HEK293T (cell line): ENCODE measurements at regions not wholly inside any gene's neighbourhood (a gene's known extent, or its start where the extent isn't known, plus 50 kb on each side); places are given as distances from the start of the nearest gene placed in this dataset.

ENCODE experiments used
- CTCF ChIA-PET: fragments of 350-600 bp; formaldehyde crosslinking; extraction: SDS; loops from one replicate; lab custom pipeline; 2021; ENCODE audit warnings: antibody characterized with exemption, inconsistent platforms; lab: Yijun Ruan, JAX
- POLR2A ChIA-PET: fragments of 350-600 bp; formaldehyde crosslinking; extraction: SDS; loops from one replicate; lab custom pipeline; 2020; ENCODE audit warnings: antibody characterized with exemption, inconsistent platforms; lab: Yijun Ruan, JAX
- DNase-seq: peaks from one replicate; pipeline ENCODE4 v3.0.0; 2012; ENCODE audit warnings: mixed read lengths; ENCODE audit errors: extremely low spot score
- ARNT ChIP-seq: fragments of 450-650 bp; IDR thresholded peaks from 2 replicates; pipeline ENCODE4 v1.6.1; 2017; ENCODE audit warnings: mild to moderate bottlenecking
- BHLHE40 ChIP-seq: fragments of 450-650 bp; IDR thresholded peaks from 2 replicates; pipeline ENCODE4 v1.6.1; 2016; ENCODE audit warnings: mild to moderate bottlenecking, moderate library complexity, borderline replicate concordance
- CTBP1 ChIP-seq: fragments of 450-650 bp; IDR thresholded peaks from 2 replicates; pipeline ENCODE4 v1.6.1; 2016; ENCODE audit warnings: borderline replicate concordance
- ELF4 ChIP-seq: fragments of 450-650 bp; IDR thresholded peaks from 2 replicates; pipeline ENCODE4 v1.6.1; 2017; ENCODE audit warnings: antibody characterized with exemption
- FOXA1 ChIP-seq: fragments of 450-650 bp; IDR thresholded peaks from 2 replicates; pipeline ENCODE4 v1.6.1; 2016; ENCODE audit warnings: mild to moderate bottlenecking
- FOXK2 ChIP-seq: fragments of 450-650 bp; IDR thresholded peaks from 2 replicates; pipeline ENCODE4 v1.6.1; 2016; ENCODE audit warnings: mild to moderate bottlenecking
- FOXM1 ChIP-seq: fragments of 450-650 bp; IDR thresholded peaks from 2 replicates; pipeline ENCODE4 v1.6.1; 2017; ENCODE audit warnings: mild to moderate bottlenecking, borderline replicate concordance
- HDGF ChIP-seq: fragments of 450-650 bp; IDR thresholded peaks from 2 replicates; pipeline ENCODE4 v1.6.1; 2017; ENCODE audit warnings: antibody characterized with exemption, borderline replicate concordance
- L3MBTL2 ChIP-seq: fragments of 450-650 bp; conservative IDR thresholded peaks from 2 replicates; pipeline ENCODE4 v1.6.1; 2016; ENCODE audit warnings: mild to moderate bottlenecking
- LEF1 ChIP-seq: fragments of 450-650 bp; IDR thresholded peaks from 2 replicates; pipeline ENCODE4 v1.6.1; 2017; ENCODE audit warnings: mild to moderate bottlenecking, borderline replicate concordance
- NFRKB ChIP-seq: fragments of 450-650 bp; IDR thresholded peaks from 2 replicates; pipeline ENCODE4 v1.6.1; 2016; ENCODE audit warnings: mild to moderate bottlenecking, moderate library complexity
- PKNOX1 ChIP-seq: fragments of 450-650 bp; IDR thresholded peaks from 2 replicates; pipeline ENCODE4 v1.6.1; 2016
- SP1 ChIP-seq: fragments of 450-650 bp; IDR thresholded peaks from 2 replicates; pipeline ENCODE4 v1.6.1; 2017
- SUZ12 ChIP-seq: fragments of 450-650 bp; IDR thresholded peaks from 2 replicates; pipeline ENCODE4 v1.6.1; 2016; ENCODE audit warnings: mild to moderate bottlenecking
- TARDBP ChIP-seq: fragments of 450-650 bp; IDR thresholded peaks from 2 replicates; pipeline ENCODE4 v1.6.1; 2016
- ZNF384 ChIP-seq: fragments of 450-650 bp; IDR thresholded peaks from 2 replicates; pipeline ENCODE4 v1.6.1; 2016

- POLR2A ChIA-PET = no interaction called here
- no peak for DNase-seq
- TF ChIP-seq SUZ12 (no peak), BHLHE40 (no peak), LEF1 (no peak), PKNOX1 (no peak), FOXA1 (no peak), FOXM1 (no peak)
- CTCF ChIA-PET = no interaction called here
Observed at GRCh38 chr10:83195021-83195420, 944.3 kb upstream of the GHITM start.

DNA sequence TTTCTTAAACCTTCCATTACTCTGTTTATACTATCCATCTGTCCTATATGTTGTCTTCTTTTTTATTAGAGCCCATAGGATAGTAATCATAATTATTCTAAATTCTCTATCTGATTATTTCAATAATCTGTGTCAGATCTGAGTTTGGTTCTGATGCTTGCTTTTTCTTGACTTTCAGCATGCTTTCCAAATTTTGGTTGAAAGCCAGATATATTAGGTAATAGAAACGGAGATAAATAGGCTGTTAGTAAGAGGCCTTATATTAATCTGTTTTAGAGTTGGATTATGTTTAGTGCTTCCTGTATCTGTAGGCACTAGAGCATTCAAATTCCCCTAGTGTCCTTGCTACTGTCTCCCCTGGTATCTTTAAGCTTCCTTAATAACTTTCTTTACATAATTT is 939.9 kb upstream of the GHITM start:
- POLR2A ChIA-PET = no interaction called here
- CTCF ChIA-PET = no interaction called here
- TF ChIP-seq BHLHE40 (no peak), SP1 (no peak), LEF1 (no peak), NFRKB (no peak), FOXM1 (no peak), ZNF384 (no peak), FOXK2 (no peak), TARDBP (no peak)

DNA sequence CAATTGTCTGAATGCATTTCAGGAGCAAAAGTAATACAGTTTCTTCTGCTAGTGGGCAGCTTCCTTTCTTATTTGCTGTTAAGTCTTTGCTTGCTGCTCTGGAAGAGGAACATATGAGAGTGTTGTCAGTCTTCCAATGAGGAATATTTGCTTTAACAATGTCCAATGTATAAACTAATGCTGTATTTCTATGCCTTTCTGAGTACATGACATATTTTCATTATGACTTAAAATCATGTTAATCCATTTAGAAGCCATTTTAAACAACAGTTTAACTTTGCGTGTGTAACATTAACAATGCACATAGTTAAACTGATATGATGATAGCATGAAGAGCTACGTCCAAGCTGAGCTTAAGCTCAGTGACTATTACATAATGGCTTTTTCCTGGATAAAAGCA is 933.4 kb upstream of the GHITM start:
- ChIA-PET POLR2A (no interaction called here), CTCF (no interaction called here)
- TF ChIP-seq FOXM1 (no peak), PKNOX1 (no peak), CTBP1 (no peak)
- no peak for DNase-seq

More for the DNA sequence above, 939.9 kb upstream of the GHITM start:
- DNase-seq = no peak

DNA sequence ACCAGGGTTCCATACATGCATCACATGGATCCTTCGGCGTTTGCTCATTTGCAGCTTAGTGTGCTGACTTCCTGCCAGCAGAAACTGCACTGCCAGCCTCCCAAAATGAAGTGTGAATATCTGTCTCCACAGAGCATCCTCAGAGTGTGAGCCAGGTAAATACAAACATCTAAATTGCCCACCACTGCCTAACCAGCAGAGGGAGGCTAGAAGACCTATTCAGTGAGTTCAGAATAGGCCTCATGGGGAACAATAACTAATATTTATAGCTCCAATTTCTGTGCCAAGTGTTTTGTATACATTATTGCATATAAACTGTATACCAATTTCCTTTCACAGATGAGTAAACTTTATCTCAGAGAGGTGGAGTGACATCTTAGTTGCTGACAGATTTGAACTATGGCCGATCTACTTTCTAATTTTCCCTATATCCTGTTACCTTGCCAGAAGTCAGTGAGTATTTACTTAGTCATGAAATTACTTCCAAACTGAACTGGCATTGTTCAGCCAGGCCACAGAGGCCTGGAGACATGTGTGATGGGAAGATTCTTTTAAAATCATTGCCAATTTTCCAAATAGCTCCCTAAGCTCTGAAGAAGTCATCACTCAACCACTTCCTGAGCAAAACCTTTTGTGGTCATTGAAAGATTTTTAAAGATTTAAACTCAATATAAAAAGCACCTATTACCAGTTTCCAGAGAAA is 926.5 kb upstream of the GHITM start:
- ChIA-PET POLR2A (no interaction called here), CTCF (no interaction called here)
- no peak for DNase-seq
- TF ChIP-seq HDGF = no peak
- TF ChIP-seq ZNF384 = no peak
- TF ChIP-seq ARNT = no peak
- TF ChIP-seq SP1 = no peak
- no peak for TF ChIP-seq CTBP1
- TF ChIP-seq PKNOX1 = no peak
- TF ChIP-seq FOXM1 = no peak
- TF ChIP-seq FOXA1 = no peak
- TF ChIP-seq L3MBTL2 = no peak
- TF ChIP-seq ELF4 = no peak
- TF ChIP-seq FOXK2 = no peak

GRCh38 chr10:83214136-83214535 is 925.2 kb upstream of the GHITM start:
- DNase-seq = no peak
- POLR2A ChIA-PET = no interaction called here
- TF ChIP-seq TARDBP (no peak), ELF4 (no peak), SUZ12 (no peak), HDGF (no peak), FOXA1 (no peak), SP1 (no peak), L3MBTL2 (no peak), ARNT (no peak), CTBP1 (no peak), PKNOX1 (no peak), NFRKB (no peak)
- CTCF ChIA-PET = no interaction called here

GRCh38 chr10:83218205-83218604 is 921.1 kb upstream of the GHITM start:
- CTCF ChIA-PET = no interaction called here
- DNase-seq = no peak
- POLR2A ChIA-PET = no interaction called here
- TF ChIP-seq SP1 = no peak
- TF ChIP-seq NFRKB = no peak
- no peak for TF ChIP-seq CTBP1
- TF ChIP-seq FOXA1 = no peak
- TF ChIP-seq BHLHE40 = no peak
- TF ChIP-seq PKNOX1 = no peak
- TF ChIP-seq LEF1 = no peak
- no peak for TF ChIP-seq SUZ12
- no peak for TF ChIP-seq L3MBTL2
- no peak for TF ChIP-seq ELF4
- TF ChIP-seq HDGF = no peak
- no peak for TF ChIP-seq TARDBP
- TF ChIP-seq ARNT = no peak
- no peak for TF ChIP-seq FOXM1
- TF ChIP-seq ZNF384 = no peak
- TF ChIP-seq FOXK2 = no peak
